Esophagus muscularis mucosa (tissue), 4 donors: ENCODE measurements at regions not wholly inside any gene's neighbourhood (a gene's known extent, or its start where the extent isn't known, plus 50 kb on each side); places are given as distances from the start of the nearest gene placed in this dataset.

Experiments used
- DNase-seq: peaks from one replicate; pipeline ENCODE4 v3.0.0-alpha.2; 2017; ENCODE audit errors: extremely low spot score
- H3K27ac ChIP-seq, 4 donors: fragments of 200-600 bp; sonication (generic); replicated peaks in 1 of 4; 1 replicate in 3 of 4; 2 replicates in 1 of 4; pipeline ENCODE4 v1.5.1; 2016 to 2019; ENCODE audit warnings: mild to moderate bottlenecking in 1 of 4
- H3K27me3 ChIP-seq, 4 donors: fragments of 200-600 bp; sonication (generic); one replicate each; pipeline versions ENCODE4 v1.5.1 to v1.6.0; 2016 to 2019
- H3K36me3 ChIP-seq, 4 donors: fragments of 200-600 bp; sonication (generic); one replicate each; pipeline ENCODE4 v1.5.1; 2016 to 2019
- H3K4me1 ChIP-seq, 4 donors: fragments of 200-600 bp; sonication (generic); one replicate each; pipeline ENCODE4 v1.5.1; 2016 to 2019
- H3K4me3 ChIP-seq, 4 donors: fragments of 200-600 bp; sonication (generic); 1 replicate in 2 of 4; 2 replicates in 2 of 4; pipeline ENCODE4 v1.5.1; 2016 to 2019; ENCODE audit warnings: mild to moderate bottlenecking in 4 of 4, moderate library complexity in 1 of 4
- H3K9me3 ChIP-seq, 4 donors: fragments of 200-600 bp; sonication (generic); 1 replicate in 3 of 4; 2 replicates in 1 of 4; pipeline ENCODE4 v1.5.1; 2016 to 2019
- EP300 ChIP-seq: sonication (generic); formaldehyde crosslinking; IDR thresholded peaks from one replicate; pipeline ENCODE4 v1.6.1; 2017; ENCODE audit warnings: antibody characterized with exemption
- POLR2A ChIP-seq: fragments of 450-650 bp; IDR thresholded peaks from one replicate; pipeline ENCODE4 v1.6.1; 2017; ENCODE audit warnings: antibody characterized with exemption, moderate library complexity, mild to moderate bottlenecking, low read depth
- POLR2AphosphoS5 ChIP-seq, 2 donors: sonication (generic); formaldehyde crosslinking; IDR thresholded peaks; one replicate each; pipeline ENCODE4 v1.6.1; 2017; ENCODE audit warnings: antibody characterized with exemption in 2 of 2
- WGBS: methylation state at CpG from one replicate; pipeline ENCODE4 v1.1.5; 2018; 5-methylcytosine and 5-hydroxymethylcytosine counted together
- intact Hi-C: fragments of 100-400 bp; cut with DNase I; formaldehyde crosslinking; loops from one replicate; pipeline ENCODE4 v1.15.1; 2023
- TF ChIP-seq, protein P1 (sequence below), 3 experiments: fragments of 200-600 bp in 2 of 3; fragments of 450-650 bp in 1 of 3; sonication (generic) in 2 of 3; IDR thresholded peaks; one replicate each; pipeline ENCODE4 v1.5.1; 2017 to 2019; ENCODE audit warnings: antibody characterized with exemption in 3 of 3, mild to moderate bottlenecking in 2 of 3, moderate library complexity in 1 of 3

DNA sequence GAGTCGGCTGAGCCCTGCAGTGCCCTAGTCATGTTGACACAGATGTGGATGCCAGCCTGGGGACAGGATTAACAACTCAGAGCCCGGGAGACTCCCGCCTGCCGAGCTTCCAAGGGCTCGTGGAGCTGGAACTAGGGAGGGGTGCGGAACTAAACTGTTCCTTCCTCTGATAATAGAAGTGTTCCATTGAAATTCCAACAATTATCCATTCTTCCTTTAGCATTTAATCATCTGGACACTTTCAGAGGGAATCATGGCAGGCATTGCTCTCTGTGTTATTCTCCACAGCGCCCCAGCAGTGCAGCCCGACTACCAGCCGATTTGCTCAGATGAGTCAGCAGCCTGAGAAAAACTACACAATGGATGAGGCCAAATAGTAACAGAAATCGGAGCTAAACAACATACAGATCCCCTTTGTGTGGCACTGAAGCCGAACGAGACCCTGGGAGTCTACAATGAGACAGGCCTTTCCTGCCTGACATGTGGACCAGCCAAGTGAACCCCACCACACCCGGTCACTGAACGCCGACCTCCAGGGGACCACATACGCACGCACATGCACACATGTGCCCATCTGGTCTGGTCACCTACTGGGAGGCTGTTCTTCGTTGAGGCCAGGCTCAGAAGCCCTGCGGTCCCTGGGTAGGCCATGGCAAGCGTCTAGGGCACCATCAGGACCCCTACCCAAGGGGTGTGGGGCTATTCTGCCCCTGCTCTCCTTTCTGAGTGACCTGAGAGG, 238.4 kb upstream of the AFDN start:
- H3K36me3 ChIP-seq, result no peaks in the 10 kb centered on the region
- WGBS, result 68% methylated on average over 20 of the region's 20 CpGs
- H3K27ac ChIP-seq, result no peak overlapping the region
- TF ChIP-seq POLR2A (no peak), POLR2AphosphoS5 (IDR thresholded peaks at IDR 0.05) (no peak)
- TF ChIP-seq, protein P1, sequence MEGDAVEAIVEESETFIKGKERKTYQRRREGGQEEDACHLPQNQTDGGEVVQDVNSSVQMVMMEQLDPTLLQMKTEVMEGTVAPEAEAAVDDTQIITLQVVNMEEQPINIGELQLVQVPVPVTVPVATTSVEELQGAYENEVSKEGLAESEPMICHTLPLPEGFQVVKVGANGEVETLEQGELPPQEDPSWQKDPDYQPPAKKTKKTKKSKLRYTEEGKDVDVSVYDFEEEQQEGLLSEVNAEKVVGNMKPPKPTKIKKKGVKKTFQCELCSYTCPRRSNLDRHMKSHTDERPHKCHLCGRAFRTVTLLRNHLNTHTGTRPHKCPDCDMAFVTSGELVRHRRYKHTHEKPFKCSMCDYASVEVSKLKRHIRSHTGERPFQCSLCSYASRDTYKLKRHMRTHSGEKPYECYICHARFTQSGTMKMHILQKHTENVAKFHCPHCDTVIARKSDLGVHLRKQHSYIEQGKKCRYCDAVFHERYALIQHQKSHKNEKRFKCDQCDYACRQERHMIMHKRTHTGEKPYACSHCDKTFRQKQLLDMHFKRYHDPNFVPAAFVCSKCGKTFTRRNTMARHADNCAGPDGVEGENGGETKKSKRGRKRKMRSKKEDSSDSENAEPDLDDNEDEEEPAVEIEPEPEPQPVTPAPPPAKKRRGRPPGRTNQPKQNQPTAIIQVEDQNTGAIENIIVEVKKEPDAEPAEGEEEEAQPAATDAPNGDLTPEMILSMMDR (IDR thresholded peaks at IDR 0.05), result no peak
- peaks cover 0 to 5% (median 3%) of the 10 kb centered on the region in 4 donors for H3K9me3 ChIP-seq
- no peaks in the 10 kb centered on the region for H3K27me3 ChIP-seq
- H3K4me1 ChIP-seq, result no peaks in the 10 kb centered on the region
- DNase-seq, result peak; percentile 83
- intact Hi-C loops, result no loop called here
- H3K4me3 ChIP-seq, result no peak overlapping the region

- DNase-seq, result peak; percentile 88
- Histone ChIP-seq H3K9me3 (no peaks in the 10 kb centered on the region), H3K36me3 (no peaks in the 10 kb centered on the region), H3K27ac (no peak overlapping the region), H3K27me3 (no peaks in the 10 kb centered on the region), H3K4me1 (no peaks in the 10 kb centered on the region), H3K4me3 (no peak overlapping the region)
- WGBS, result 87% methylated on average over 10 of the region's 18 CpGs
- intact Hi-C loops, result no loop called here
- TF ChIP-seq, protein P1 (IDR thresholded peaks at IDR 0.05), result no peak
Measured at GRCh38 chr6:167588920-167589614, 237.6 kb upstream of the AFDN start.

DNA sequence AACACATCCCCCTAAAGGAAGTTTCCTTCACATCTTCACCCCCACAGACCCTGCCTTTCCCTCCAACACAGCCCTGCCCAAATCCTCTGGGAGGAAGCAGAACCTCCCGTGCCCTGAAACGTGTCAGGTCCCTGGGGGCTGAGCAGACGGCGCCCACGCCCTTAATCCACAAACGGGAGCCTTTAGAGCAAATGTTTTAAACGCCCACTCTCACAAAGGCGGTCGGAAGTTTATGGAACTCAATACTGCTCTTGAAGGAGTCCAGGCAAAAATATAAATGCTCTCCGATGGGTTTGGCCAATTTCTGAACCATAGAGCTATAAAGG, 237.1 kb upstream of the AFDN start:
- Histone ChIP-seq H3K36me3 (no peaks in the 10 kb centered on the region), H3K27ac (no peak overlapping the region), H3K9me3 (no peaks in the 10 kb centered on the region), H3K27me3 (no peaks in the 10 kb centered on the region), H3K4me1 (no peaks in the 10 kb centered on the region), H3K4me3 (no peak overlapping the region)
- no peak for DNase-seq
- 59% methylated on average over 9 of the region's 10 CpGs for WGBS
- intact Hi-C loops, result no loop called here
- TF ChIP-seq POLR2AphosphoS5 (IDR thresholded peaks at IDR 0.05) (no peak), EP300 (no peak), POLR2A (no peak)
- TF ChIP-seq, protein P1 (IDR thresholded peaks at IDR 0.05), result no peak

DNA sequence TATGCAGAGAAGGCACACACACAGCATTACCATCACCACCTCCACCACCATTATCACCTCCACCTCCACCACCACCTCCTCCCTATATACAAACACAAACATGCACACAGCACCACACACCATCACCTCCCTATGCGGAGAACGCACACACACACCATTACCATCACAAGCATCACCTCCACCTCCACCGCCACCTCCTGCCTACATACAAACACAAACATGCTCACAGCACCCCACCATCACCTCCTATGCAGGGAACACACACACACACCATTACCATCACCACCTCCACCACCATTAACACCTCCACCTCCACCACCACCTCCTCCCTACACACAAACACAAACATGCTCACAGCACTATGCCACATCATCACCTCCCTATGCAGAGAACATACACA, 236.5 kb upstream of the AFDN start:
- WGBS, result 96% methylated on average over 3 of the region's 3 CpGs
- no peaks in the 10 kb centered on the region for H3K27me3 ChIP-seq
- DNase-seq, result peak; percentile 91
- no peaks in the 10 kb centered on the region for H3K36me3 ChIP-seq
- H3K4me1 ChIP-seq, result no peaks in the 10 kb centered on the region
- H3K27ac ChIP-seq, result no peak overlapping the region
- H3K9me3 ChIP-seq, result no peaks in the 10 kb centered on the region
- H3K4me3 ChIP-seq, result no peak overlapping the region
- intact Hi-C loops, result no loop called here
- TF ChIP-seq EP300 (no peak), POLR2AphosphoS5 (IDR thresholded peaks at IDR 0.05) (no peak), POLR2A (no peak)
- TF ChIP-seq, protein P1 (IDR thresholded peaks at IDR 0.05), result no peak
